LNCAP (cell line): ENCODE measurements at regions not wholly inside any gene's neighbourhood (a gene's known extent, or its start where the extent isn't known, plus 50 kb on each side); places are given as distances from the start of the nearest gene placed in this dataset.

Experiments used
- CTCF ChIP-seq: fragments of 450-650 bp; IDR thresholded peaks from 2 replicates; pipeline ENCODE4 v1.5.1; 2017; ENCODE audit warnings: mild to moderate bottlenecking

- no peak for TF ChIP-seq CTCF
Observed at GRCh38 chr10:65313406-65313805, 1612.4 kb upstream of the LRRTM3 start.

GRCh38 chr10:65314253-65314652 is 1611.6 kb upstream of the LRRTM3 start:
- TF ChIP-seq CTCF = no peak

- TF ChIP-seq CTCF = no peak
Observed at GRCh38 chr10:65319493-65319892, 1606.3 kb upstream of the LRRTM3 start.

GRCh38 chr10:65320236-65321026 is 1605.4 kb upstream of the LRRTM3 start:
- TF ChIP-seq CTCF = no peak

GRCh38 chr10:65323802-65324201 is 1602.0 kb upstream of the LRRTM3 start:
- no peak for TF ChIP-seq CTCF

GRCh38 chr10:65325913-65326312 is 1599.9 kb upstream of the LRRTM3 start:
- TF ChIP-seq CTCF = no peak

GRCh38 chr10:65328486-65328885 is 1597.3 kb upstream of the LRRTM3 start:
- no peak for TF ChIP-seq CTCF

GRCh38 chr10:65335311-65335710 is 1590.5 kb upstream of the LRRTM3 start:
- no peak for TF ChIP-seq CTCF
